Body of pancreas (tissue), 4 donors: ENCODE measurements at regions not wholly inside any gene's neighbourhood (a gene's known extent, or its start where the extent isn't known, plus 50 kb on each side); places are given as distances from the start of the nearest gene placed in this dataset.

ENCODE experiments used
- ATAC-seq: fragments of 150-250 bp; one replicate; pipeline ENCODE4 v1.9.1; 2016
- DNase-seq, 4 donors: peaks; one replicate each; pipeline ENCODE4 v3.0.0-alpha.2; 2019
- H3K27ac ChIP-seq, 4 donors: fragments of 200-600 bp; sonication (generic); 1 replicate in 3 of 4; 2 replicates in 1 of 4; pipeline versions ENCODE4 v1.5.1 to v1.6.1; 2016 to 2019; ENCODE audit warnings: mild to moderate bottlenecking in 1 of 4, mixed read lengths in 1 of 4, moderate library complexity in 1 of 4
- H3K27me3 ChIP-seq, 2 donors: fragments of 200-600 bp; sonication (generic); one replicate each; pipeline ENCODE4 v1.6.0; 2016; ENCODE audit warnings: mild to moderate bottlenecking in 1 of 2
- H3K36me3 ChIP-seq, 2 donors: fragments of 200-600 bp; sonication (generic); replicated peaks in 1 of 2; 2 replicates each; pipeline ENCODE4 v1.5.1; 2016; ENCODE audit warnings: low read depth in 2 of 2; ENCODE audit not compliant: insufficient read depth in 1 of 2
- H3K4me1 ChIP-seq: fragments of 200-600 bp; sonication (generic); one replicate; pipeline ENCODE4 v1.6.0; 2016
- H3K4me3 ChIP-seq, 2 donors: fragments of 200-600 bp; sonication (generic); 1 replicate in 1 of 2; 2 replicates in 1 of 2; pipeline ENCODE4 v1.5.1; 2016 to 2019
- H3K9me3 ChIP-seq, 3 donors: fragments of 200-600 bp; sonication (generic); 1 replicate in 2 of 3; 2 replicates in 1 of 3; pipeline ENCODE4 v1.5.1; 2016
- POLR2A ChIP-seq, 3 donors: fragments of 450-650 bp; IDR thresholded peaks; one replicate each; pipeline ENCODE4 v1.6.1; 2016; ENCODE audit warnings: antibody characterized with exemption in 3 of 3, mild to moderate bottlenecking in 2 of 3
- WGBS, 2 donors: methylation state at CpG; one replicate each; pipeline ENCODE4 v1.1.5; 2017; 5-methylcytosine and 5-hydroxymethylcytosine counted together
- intact Hi-C: fragments of 100-400 bp; cut with DNase I; formaldehyde crosslinking; loops from one replicate; pipeline ENCODE4 v1.15.1; 2023
- TF ChIP-seq, protein P1 (sequence below), 7 experiments: fragments of 450-650 bp in 4 of 7; fragments of 200-600 bp in 3 of 7; sonication (generic) in 3 of 7; IDR thresholded peaks; one replicate each; pipeline ENCODE4 v1.5.1; 2016 to 2019; ENCODE audit warnings: antibody characterized with exemption in 7 of 7

DNA sequence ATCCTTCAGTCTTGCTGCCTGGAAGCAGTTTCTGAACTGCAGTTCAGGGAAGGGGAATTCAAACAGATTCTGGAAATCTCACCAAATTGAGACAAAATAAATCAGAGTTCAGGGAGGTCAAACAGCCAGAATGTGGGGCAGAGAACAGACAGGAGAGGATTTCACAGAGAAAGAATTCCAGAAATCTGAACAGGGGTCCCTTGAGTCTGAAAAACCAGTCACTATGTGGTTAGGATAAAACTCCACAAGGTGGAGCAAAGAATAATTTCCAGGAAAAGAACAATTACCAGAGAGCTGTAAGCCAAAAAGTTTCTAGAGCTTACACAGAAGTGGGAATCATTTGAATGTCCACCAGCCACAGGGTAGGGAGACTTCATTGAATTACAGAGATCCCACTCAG is 84.7 kb downstream of the URB2 start:
- peaks cover 11% of the 10 kb centered on the region for H3K4me1 ChIP-seq
- H3K36me3 ChIP-seq, result no peaks in the 10 kb centered on the region
- DNase-seq (no peak), ATAC-seq (no peak)
- H3K27me3 ChIP-seq, result no peaks in the 10 kb centered on the region
- H3K27ac ChIP-seq, result no peak overlapping the region
- intact Hi-C loops, result no loop called here
- H3K4me3 ChIP-seq, result no peak overlapping the region
- no peak for TF ChIP-seq POLR2A (IDR thresholded peaks at IDR 0.05)
- TF ChIP-seq, protein P1, sequence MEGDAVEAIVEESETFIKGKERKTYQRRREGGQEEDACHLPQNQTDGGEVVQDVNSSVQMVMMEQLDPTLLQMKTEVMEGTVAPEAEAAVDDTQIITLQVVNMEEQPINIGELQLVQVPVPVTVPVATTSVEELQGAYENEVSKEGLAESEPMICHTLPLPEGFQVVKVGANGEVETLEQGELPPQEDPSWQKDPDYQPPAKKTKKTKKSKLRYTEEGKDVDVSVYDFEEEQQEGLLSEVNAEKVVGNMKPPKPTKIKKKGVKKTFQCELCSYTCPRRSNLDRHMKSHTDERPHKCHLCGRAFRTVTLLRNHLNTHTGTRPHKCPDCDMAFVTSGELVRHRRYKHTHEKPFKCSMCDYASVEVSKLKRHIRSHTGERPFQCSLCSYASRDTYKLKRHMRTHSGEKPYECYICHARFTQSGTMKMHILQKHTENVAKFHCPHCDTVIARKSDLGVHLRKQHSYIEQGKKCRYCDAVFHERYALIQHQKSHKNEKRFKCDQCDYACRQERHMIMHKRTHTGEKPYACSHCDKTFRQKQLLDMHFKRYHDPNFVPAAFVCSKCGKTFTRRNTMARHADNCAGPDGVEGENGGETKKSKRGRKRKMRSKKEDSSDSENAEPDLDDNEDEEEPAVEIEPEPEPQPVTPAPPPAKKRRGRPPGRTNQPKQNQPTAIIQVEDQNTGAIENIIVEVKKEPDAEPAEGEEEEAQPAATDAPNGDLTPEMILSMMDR (IDR thresholded peaks at IDR 0.05), result no peak
- peaks cover 0 to 3% (median 0%) of the 10 kb centered on the region in 3 donors for H3K9me3 ChIP-seq

DNA sequence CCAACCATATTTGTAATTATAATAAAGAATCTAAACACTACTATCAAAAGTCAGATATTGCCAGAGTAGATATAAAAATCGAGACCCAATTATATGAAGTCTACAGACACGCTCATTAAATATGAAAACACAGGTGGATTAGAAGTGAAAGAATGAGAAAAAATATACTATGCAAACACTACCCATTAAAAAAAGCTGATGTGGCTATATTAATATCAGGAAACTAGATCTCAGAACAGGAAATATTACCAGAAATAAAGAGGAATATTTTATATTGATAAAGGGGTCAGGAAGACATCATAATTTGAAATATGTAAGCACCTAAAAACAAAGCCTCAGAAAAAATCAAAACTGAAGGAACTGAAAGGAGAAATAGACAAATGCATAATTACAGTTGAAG is 88.3 kb downstream of the URB2 start:
- TF ChIP-seq POLR2A (IDR thresholded peaks at IDR 0.05), result no peak
- TF ChIP-seq, protein P1 (IDR thresholded peaks at IDR 0.05), result no peak
- Histone ChIP-seq H3K36me3 (no peaks in the 10 kb centered on the region), H3K4me3 (no peak overlapping the region), H3K9me3 (no peaks in the 10 kb centered on the region), H3K4me1 (peaks cover 15% of the 10 kb centered on the region), H3K27me3 (no peaks in the 10 kb centered on the region), H3K27ac (peak overlapping the region in 1 of 4 donors; percentile 40)
- no peak for ATAC-seq
- DNase-seq, result no peak
- intact Hi-C loops, result no loop called here
- 73 to 78% methylated on average over 2 of the region's 2 CpGs for WGBS, 2 donors

DNA sequence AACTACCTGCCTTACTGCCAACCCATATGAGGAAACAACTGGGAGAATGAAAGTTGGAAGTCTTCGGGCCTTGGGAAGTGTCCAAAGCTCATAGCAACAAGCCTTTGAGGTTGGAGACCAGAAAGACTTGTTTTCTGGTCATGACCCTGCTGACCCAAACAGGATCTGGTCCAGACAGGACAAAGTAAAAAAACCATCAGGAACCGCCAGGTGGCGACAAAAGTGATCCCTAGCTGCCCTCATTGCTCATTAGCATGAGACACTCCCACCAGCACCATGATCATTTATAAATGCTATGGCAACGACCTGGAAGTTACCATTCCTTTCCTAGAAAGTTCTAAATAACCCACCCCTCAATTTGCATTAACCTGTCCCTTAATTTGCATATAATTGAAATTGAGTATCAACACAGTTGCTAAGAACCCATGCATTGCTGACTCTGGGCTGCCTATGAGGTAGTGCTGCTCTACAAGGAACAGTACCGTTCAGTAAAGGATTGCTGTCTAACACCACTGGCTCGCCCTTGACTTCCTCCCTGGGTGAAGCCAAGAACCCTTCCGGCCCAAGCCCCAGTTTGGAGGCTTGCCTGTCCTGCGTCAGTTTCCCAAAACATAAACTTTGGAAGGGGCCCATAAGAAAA is 89.0 kb downstream of the URB2 start:
- H3K36me3 ChIP-seq, result no peaks in the 10 kb centered on the region
- intact Hi-C loops, result no loop called here
- peaks cover 15% of the 10 kb centered on the region for H3K4me1 ChIP-seq
- peak; percentile 94 for ATAC-seq
- no peak overlapping the region for H3K4me3 ChIP-seq
- no peaks in the 10 kb centered on the region for H3K9me3 ChIP-seq
- no peaks in the 10 kb centered on the region for H3K27me3 ChIP-seq
- DNase-seq, result peak; percentile 89 to 92 (median 90)
- H3K27ac ChIP-seq, result peak overlapping the region; percentile 5 to 42 (median 28)
- TF ChIP-seq, protein P1 (IDR thresholded peaks at IDR 0.05), result peak; percentile 34 to 79 (median 67)
- no peak for TF ChIP-seq POLR2A (IDR thresholded peaks at IDR 0.05)
- 63 to 66% methylated on average over 8 of the region's 8 CpGs for WGBS, 2 donors

DNA sequence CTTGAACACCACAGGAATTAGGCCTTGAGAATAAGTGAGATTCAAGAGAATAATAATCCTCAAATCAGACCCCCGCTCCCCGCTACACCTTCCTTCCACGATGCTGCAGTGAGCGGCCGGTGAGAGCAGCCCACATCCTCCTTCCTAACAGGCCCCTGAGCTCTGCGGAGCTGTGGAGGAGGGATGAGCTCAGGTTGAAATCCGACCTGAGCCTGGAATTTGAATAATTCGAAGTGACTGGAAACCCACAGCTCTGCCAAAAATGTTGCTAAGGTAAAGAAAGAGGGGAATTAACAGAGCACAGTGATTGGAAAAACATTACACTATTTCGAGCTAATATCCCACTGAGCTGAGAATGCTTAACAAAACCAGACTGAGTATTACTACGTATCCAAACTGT is 90.0 kb downstream of the URB2 start:
- intact Hi-C loops, result no loop called here
- no peak overlapping the region for H3K27ac ChIP-seq
- DNase-seq (no peak), ATAC-seq (no peak)
- no peaks in the 10 kb centered on the region for H3K9me3 ChIP-seq
- no peaks in the 10 kb centered on the region for H3K36me3 ChIP-seq
- H3K27me3 ChIP-seq, result no peaks in the 10 kb centered on the region
- H3K4me3 ChIP-seq, result no peak overlapping the region
- no peak for TF ChIP-seq POLR2A (IDR thresholded peaks at IDR 0.05)
- TF ChIP-seq, protein P1 (IDR thresholded peaks at IDR 0.05), result no peak
- peaks cover 15% of the 10 kb centered on the region for H3K4me1 ChIP-seq
- 63 to 79% methylated on average over 10 of the region's 10 CpGs for WGBS, 2 donors

DNA sequence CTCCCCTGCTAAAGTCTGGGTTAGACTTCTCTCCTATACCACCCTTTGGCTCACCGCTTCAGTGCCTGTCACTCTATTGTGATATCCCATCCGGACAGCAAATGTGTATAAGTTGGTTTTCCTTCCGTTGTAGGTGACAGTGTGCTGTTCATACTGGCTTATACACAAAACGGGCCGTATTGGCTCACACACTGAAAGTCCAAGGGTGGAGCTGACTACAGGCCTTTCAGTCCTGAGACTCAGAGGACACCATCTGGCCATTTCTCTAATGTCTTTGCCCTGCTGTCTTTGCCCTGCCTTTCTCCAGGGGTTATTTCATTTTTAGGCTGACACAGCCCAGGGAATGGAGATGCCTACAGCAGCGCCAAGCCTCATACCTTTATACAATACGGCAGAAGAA is 90.7 kb downstream of the URB2 start:
- Histone ChIP-seq H3K36me3 (no peaks in the 10 kb centered on the region), H3K4me3 (no peak overlapping the region), H3K27ac (peak overlapping the region in 1 of 4 donors; percentile 54), H3K4me1 (peaks cover 15% of the 10 kb centered on the region), H3K9me3 (no peaks in the 10 kb centered on the region), H3K27me3 (no peaks in the 10 kb centered on the region)
- WGBS, 2 donors, result 77% methylated on average over 7 of the region's 7 CpGs
- intact Hi-C loops, result no loop called here
- TF ChIP-seq POLR2A (IDR thresholded peaks at IDR 0.05), result no peak
- TF ChIP-seq, protein P1 (IDR thresholded peaks at IDR 0.05), result no peak
- ATAC-seq, result no peak
- DNase-seq, result no peak
